ENCODE measurements at regions not wholly inside any gene's neighbourhood (a gene's known extent, or its start where the extent isn't known, plus 50 kb on each side); places are given as distances from the start of the nearest gene placed in this dataset.
"Not testable (repeated sequence)": the region's sequence is repeated elsewhere in the genome, so short reads cannot be mapped to it uniquely, and the experiment has no call there.

DNA sequence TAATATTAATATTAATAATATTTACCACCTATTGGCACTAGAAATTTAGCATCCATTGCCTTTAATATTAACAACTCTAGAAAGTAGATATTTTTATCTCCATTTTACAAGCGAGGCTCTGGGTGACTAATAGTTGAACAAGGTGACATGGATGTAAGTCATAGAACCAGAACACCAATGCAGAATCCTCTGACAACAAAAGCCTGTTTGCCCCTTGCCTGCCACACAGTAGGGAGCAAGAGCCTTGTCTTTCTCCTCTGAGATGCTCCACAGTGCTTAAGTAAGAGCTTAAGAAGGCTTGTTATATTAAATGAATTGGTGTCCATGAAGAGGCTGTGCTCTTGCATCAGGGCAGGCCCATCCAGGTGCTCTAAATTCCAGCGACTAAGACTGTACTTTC lies 51.2 kb upstream of the LBX1 start:
- DNase-seq = no peak

DNA sequence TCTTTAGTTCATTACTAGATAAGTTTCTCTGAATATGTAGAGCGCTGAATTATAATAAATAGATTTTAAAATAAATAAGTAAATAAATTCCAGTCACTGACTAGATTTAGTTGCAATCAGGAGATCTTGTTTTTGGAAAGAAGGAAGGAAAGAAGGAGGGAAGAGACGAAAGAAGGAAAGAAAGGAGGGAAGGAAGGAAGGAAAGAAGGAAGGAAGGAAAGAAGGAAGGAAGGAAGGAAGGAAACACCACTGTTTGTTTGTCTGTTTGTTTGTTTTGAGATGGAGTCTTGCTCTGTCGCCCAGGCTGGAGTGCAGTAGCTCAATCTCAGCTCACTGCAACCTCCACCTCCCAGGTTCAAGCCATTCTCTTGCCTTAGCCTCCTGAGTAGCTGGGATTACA lies 51.7 kb upstream of the LBX1 start:
- DNase-seq = not testable (repeated sequence)

DNA sequence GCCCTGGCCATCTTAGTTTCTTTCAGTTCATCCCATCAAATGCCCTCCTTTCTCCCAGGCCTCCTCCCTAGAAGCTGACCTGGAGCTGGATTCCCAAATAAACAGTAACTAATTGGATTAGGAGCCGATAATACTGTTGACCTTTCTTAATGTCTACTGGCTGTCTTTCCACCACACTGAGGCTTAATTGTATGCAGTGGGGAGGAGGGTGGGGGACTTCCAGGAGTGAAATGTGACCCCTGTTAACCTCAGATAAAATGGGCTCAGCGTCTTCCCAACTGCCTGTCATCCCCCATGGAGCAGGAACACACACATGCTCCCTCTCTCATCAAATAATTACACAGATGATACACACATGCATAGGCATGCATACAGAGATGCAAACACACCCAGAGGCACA lies 53.7 kb upstream of the LBX1 start:
- DNase-seq = no peak

DNA sequence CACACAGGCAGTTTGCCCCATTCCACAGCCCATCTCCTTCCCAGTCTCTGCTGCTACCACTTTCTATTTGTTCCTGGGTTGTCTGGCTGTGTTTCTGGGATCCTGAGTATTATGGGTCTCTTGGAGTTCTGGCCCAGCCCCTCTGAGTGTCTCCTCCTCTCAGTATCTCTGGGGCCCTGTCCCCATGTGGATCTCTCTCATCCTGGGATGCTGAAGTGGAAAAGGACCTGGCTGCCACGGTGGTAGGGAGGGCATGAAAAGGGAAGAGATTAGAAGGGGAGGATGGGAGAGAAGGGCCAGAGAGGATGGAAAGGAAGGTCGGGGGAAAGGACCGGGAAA lies 54.5 kb upstream of the LBX1 start:
- peak in 1 of 51 donors; percentile 9 for DNase-seq

DNA sequence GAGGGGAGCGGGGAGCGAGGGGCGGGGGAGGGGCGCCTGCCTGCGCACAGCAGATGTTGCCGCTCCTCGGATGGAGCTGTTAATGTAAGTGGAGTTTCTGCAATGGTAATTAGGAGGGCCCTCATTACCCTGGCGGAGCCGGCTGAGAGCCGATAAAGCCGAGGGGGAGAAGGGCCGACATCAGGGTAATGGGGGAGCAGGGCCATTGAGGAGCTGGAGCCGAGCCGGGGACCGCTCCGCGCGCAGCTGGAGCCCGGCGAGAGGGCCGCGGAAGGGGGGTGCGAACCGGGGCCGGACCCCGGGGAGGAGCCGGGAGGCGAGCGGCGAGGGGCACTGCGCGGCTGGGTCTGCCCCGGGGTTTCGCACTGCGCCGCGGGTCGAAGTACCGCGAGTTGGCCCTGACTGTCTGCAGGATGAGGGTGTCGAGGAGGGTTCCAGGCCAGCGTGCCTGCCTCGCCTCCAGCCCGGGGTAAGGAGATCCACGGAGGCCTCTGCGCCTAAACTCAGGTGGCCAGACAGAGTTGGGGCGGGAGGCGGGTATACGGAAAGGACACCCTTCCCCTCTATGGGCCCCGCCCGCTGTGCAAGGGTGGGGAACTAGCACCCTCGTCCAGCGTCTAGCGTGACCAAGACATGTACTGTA lies 55.0 kb upstream of the LBX1 start:
- peak in 1 of 51 donors; percentile 10 for DNase-seq

DNA sequence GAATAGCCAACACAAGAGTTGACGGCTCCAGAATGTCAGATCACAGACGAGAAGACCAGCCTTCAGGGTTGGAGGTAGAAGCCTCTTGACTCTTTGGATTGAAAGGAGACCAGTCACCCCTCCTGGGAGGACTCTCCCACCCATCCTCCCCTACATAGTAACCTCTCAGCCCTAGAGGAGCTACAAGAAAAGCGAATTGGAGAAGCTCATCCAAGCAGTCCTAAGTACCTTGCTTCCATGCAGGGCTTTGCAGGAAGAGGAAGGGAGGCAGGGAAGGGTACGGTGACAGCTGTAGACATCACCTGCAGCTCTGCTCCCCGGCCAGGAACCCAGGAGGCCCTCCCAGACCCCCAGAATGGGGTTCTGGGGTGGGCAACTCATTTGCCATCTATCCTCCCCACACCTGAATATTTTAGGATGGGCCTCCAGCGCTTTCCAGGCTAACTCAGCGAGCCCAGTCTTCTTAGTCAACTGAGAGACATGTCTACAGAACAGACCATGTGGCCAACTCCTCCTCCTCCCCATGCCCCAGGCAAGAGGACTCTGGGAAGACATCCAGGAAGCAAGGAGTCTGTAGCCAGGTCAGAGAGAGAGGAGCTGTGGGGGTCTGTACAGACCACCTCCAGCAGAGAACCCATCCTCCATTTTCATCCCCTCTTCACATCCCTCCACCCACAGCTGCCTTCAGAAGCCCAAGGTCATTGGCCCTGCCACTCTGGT lies 55.6 kb upstream of the LBX1 start:
- DNase-seq = no peak

DNA sequence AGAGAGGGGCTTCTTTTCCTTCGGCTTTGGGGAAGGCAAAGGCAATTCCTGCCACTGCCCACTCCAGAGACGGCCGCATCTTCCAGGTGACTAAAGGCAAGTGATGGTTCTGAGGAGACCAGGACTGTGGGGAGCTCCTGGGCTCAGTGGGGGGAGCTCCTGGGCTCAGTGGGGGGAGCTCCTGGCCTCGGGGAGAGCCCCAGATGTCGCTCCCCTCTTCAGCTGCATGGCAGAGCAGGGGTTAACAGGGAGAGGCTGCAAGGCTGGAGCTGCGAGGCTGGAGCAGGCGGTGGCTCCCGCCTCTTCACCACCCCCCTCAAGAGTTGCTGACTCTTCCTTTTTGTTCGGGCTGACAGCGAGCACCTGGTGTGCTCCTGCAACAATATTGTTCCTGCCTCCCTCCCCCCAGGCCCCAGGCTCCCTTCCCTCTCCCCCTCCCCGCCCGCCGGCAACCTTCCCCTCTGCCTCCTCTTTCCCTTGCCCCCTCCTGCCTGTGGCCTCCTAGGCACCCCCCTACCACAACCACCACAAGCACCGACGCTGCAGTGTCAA lies 56.3 kb upstream of the LBX1 start:
- DNase-seq = peak in 1 of 51 donors; percentile 3

DNA sequence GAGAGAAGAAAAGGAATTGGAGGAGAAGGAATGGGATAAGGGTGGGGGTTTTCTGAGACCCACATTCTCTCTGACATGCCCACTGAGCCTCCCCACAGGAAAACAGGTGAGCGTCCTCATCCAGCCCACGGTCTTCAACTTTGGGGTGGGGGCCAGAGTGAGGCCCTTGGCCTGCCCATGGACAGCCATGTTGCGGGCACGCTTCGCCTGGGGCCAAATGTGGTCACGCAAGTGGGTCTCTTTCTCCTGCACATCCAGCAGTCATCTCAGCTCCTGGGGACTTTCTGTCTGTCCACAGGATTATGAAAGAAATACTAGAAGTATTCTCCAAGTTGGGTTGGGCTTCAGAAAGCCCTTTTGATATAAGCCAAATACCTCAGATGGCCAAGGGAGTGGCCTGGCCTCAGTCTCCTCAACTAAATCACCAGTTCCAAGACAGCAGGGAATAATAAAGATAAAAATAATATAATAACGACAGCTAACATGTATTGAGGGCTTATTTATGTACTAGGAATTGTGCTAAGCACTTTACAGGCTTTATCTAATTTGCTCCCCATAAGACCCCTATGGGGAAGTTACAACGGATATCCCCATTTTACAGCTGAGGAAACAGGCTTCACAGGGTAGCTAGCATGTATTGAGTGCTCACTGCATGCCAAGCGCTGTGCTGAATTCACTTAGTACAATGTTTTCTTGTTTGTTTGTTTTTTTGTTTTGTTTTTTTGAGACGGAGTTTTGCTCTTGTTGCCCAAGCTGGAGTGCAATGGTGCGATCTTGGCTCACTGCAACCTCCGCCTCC lies 57.2 kb upstream of the LBX1 start:
- DNase-seq = no peak

DNA sequence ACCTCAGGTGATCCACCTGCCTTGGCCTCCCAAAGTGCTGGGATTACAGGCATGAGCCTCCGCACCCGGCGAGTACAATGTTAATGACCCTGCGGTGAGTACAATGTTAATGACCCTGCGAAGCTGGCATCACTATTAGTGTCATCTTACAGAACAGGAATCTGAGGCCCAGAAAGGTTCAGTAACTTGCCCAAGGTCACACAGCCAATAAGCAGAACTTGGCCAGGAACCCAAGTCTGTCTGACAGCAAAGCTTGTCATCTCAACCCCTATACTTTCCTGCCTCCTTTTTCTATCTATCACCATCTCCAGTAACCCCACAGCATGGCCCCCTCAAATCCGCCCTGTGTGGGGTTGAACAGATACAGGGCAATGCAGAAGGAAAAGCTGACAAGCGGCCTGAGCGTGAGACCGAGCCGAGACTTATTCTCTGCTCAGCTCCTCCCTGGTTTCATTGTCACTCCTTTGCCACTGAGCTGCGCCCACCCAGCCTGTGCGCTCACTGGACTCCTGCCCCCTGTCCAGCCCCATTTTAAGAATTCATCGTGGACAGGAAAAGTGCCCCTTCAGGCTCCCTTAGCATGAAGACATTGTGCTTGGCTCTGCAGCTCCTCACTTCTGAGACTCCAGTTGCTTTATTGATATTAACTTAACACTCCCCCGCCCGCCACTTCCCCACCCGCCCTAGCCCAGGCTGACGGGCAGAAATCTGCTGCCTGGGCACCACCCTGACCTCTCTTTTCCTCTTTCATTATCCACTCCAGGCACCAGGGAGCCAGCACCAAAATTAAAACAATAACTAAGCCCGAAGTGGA lies 58.1 kb upstream of the LBX1 start:
- DNase-seq = no peak

DNA sequence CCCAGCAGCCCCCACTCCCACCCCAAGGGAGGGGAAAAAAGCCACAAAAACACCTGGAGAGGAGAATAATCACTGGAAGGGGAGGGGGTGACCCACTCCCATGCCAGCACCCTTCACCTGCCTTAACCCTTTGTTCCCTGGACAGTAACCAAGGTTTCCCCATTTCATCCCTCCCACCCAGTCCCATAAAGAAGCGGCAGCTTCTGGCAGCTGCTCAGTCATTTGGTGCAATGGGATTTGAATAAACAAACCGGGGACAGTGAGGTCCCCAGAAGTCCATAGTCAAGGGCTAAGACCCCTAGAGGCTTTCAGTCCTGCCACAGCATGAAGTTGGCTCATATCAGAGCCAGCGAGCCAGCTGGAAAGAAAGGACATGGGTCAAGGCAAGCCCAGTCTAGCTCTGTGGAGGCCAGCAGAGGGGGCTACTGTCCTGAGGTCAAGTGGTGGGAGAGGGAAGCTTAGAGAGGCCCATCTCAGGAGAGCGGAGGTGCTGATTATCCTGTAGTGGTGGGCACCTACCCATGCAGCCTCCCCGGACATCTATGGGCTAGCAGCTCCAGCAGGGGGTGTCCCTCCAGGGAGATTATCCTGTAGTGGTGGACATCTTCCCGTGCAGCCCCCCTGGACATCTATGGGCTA lies 58.9 kb upstream of the LBX1 start:
- peak in 21 of 51 donors; percentile 7 to 67 (median 28) for DNase-seq

DNA sequence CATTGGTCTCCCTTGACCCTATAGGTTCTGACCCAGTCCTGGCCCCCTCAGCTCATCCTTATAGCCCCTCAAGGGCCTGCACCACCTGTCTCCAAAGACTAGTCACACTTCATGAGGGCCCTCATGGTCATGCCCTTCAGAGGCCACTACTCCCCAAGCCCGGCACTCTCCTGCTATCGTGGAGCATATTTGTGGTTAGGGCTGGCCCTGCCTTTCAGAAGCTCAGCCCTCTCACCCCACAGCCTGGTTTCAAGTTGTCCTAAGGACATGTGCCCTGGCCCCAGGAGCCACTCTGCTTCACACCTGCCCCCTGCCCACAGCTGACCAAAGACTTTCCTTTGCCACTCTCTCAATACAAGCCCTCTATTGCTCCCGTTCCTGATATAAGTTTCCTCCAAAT lies 60.3 kb upstream of the LBX1 start:
- no peak for DNase-seq

DNA sequence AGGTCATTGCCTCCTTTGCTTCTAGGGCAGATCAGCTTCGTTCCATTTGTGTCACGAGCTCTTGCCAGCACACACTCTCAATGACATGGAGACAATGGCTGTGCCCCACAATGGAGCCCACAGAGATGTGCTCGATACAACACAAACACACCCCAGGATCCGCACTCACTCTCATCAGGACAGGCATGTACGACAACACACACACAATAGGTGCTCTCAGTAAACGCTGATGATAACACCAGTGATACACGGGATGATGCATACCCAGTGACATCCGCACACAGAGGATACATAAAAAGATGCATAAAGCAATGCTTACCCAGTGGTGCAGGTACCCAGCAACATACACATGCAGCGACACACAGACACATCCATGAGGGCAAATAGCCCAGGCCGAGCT lies 61.2 kb upstream of the LBX1 start:
- DNase-seq = no peak

DNA sequence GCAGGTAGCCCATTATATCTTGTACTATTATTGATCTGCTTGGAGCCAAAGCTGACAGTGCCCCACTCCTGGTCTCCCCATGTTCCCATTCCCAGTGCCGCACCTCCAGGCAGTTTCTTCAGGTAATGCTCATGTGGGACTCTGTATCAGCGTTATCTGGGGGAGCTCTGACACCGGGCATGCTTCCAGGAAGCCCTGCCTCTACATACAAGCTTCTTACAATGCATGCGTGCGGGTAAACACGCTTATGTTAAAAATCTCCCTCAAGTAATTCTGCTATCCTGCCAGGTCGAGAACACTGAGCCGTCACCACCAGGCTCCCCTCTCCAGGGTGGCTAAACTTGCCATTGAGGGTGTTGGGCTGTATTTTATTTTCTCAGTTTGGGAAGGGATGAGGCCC lies 61.6 kb upstream of the LBX1 start:
- DNase-seq = no peak

DNA sequence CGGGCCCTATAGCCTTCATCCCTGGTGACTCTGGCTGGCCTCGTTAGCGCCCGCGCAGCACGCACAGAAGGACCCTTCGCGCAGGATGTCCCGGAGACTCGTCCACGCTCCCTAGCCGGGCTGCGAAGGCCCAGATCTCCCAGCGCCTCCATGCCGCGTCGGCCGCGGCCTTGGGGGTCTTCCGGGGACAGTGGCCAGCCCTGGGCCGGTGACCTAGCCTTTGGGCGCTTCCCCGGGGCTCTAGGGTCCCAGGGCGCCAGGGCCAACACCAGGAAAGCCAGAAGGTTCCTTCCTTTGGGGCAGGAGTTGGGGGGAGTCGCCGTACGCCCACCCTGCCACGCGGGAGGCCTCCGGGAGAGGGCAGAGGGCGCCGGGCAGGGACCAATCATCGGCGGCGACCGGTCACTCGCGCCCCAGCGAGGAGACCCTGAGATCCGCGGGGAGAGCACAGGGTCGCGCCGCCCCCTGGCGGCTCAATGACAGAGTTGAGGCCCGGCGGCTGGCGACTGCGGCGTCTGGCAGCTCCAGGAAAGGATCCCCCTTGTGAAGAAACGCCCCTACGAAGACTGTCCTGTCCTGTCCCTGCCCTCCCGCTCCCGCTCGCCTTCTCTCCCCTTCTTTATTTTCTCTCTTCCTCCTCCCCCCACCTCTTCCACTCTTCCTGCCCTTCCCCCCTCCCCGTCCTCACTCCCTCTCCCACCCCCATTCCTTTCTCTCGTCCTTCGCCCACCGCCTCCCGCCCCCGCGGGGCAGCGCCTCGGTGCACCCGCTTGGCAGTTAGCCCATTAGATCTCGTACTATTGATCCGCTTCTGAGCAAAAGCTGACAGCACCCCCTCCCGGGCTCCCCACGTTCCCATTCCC lies 62.3 kb upstream of the LBX1 start:
- peak in 35 of 51 donors; percentile 11 to 75 (median 38) for DNase-seq

DNA sequence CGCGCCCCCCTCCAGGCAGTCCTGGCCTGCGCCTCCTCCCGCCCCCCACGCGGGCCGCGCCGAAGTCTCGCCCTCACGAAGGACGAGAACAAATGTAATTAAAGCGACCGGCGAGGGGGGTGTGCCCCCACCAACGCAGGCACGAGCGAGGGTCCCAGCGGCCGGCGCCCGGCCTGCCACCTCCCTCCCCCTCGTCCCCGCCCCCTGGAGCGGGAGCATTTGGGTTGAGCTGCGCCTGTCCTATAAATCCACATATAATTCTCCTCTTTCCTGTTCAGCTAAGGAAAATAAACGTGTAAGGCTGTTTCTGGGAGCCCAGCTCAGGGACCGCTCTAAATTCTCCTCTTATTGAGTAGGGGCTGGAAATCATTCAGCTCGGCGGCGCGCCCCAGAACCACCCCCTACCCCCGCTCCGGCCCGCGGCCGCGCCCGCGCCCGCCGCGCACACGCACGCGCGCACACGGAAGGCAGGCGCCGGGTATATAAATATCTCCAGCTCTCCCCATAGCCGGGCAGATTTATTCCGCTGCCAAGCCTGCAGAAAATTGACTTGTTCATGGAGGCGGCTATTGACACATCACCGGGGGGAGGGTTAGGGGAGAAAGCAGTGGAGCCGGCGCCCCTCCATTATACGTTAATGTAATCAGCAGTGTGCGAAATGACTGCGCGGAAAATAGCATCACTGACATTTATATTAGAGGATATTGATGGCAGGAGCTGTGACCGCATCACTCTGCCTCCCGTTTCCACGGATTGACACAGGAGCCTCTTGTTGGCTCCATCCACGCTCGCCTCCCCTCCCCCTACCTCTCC lies 61.6 kb upstream of the BTRC start:
- peak in 29 of 51 donors; percentile 17 to 79 (median 44) for DNase-seq

DNA sequence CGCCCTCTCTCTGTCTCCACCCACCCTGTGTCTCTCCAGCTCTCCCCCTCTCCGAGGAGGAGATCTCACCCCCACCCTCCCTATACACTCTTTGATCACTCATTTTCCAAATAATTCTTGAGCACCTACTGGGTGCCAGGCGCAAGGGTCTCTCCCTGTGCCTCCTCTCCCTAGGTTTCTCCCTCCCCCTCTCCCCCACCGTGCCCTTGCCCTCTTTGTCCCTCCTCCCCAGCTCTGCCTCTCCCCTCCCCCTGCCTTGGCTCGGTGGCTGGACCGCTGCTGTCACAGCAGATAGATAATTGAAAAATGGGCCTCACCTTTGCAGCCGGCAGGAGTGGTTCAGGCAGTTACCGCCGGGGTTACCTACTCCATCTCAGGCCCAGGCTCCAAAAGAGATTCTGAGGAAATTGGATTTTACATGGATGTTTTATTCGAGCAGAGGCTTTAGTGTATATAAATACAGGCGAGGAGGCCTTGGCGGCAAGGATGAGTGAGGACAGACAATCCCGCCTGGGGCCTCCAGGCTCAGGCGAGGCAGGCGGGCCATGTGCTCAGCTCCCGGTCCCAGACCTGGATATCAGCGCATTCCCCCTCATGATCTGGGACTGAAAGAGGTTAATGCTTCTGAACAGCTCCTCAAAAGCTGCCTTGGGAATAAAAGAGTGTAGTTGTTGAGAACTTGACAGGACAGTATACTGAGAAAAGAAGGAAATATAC lies 60.8 kb upstream of the BTRC start:
- DNase-seq = peak in 5 of 51 donors; percentile 29 to 64 (median 55)

DNA sequence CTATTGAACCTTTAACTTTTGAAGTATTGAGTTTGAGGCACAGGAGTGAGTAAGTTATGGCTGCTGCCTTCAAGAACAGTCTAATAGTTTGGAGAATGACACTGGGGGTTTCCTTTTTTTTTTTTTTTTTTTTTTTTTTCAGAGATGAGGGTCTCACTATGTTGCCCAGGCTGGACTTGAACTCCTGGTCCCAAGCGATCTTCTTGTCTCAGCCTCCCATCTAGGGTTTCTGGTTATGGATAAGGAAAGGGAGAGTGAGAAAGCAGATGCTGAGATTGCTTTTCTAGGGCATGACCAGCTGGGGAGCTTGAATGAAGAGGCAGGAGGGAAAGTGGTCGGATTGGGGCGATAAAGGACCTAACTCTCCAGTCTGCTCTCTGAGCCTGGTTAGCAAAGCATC lies 59.9 kb upstream of the BTRC start:
- DNase-seq = no peak

DNA sequence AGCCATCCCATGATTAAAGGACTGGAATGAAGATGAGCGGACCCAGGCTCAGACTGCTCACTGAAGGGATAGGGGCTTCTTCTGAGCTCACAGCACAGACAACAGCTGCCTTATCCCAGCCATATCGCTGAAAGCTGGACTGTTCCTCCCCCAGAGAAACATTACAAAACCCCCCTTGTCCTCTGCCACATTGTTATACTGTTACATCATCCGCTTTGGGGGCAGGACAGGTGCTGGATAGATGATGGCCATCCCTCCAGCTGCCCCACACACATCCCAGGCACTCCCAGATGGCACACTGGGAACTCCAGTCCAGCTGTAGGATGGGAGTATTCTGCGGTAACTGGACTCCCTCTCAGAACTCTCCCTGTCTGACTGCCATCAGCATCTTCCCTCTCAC lies 58.7 kb upstream of the BTRC start:
- peak in 16 of 51 donors; percentile 7 to 39 (median 20) for DNase-seq
